ENCODE measurements at regions not wholly inside any gene's neighbourhood (a gene's known extent, or its start where the extent isn't known, plus 50 kb on each side); places are given as distances from the start of the nearest gene placed in this dataset.
A peak's percentile ranks its signal among the peaks of the same experiment; 100 is the strongest.

GRCh38 chr2:201964011-201964410, 69.6 kb upstream of the FZD7 start:
- H3K27me3 Mint-ChIP-seq (ENCODE audit: low read depth): peaks cover 4% of the 10 kb centered on the region
- H3K4me1 Mint-ChIP-seq: peaks cover 15% of the 10 kb centered on the region
- no peak overlapping the region for H3K4me3 Mint-ChIP-seq

GRCh38 chr2:201964631-201965206, 68.9 kb upstream of the FZD7 start:
- Mint-ChIP-seq H3K27me3 (ENCODE audit: low read depth) (peaks cover 7% of the 10 kb centered on the region), H3K4me3 (no peak overlapping the region), H3K36me3 (ENCODE audit: low read depth) (no peaks in the 10 kb centered on the region), H3K4me1 (peaks cover 22% of the 10 kb centered on the region), H3K27ac (peak overlapping the region in 2 of 3 experiments; percentile 38), H3K9me3 (no peaks in the 10 kb centered on the region)
- no peak for TF ChIP-seq CTCF (IDR thresholded peaks at IDR 0.05; ENCODE audit: unreplicated experiment in 3 of 3)

More at GRCh38 chr2:201964011-201964410, 69.6 kb upstream of the FZD7 start:
- Mint-ChIP-seq H3K36me3 (ENCODE audit: low read depth) (no peaks in the 10 kb centered on the region), H3K9me3 (no peaks in the 10 kb centered on the region), H3K27ac (peak overlapping the region in 2 of 3 experiments; percentile 38)
- no peak for TF ChIP-seq CTCF (IDR thresholded peaks at IDR 0.05; ENCODE audit: unreplicated experiment in 3 of 3)

- Mint-ChIP-seq H3K4me3 (no peak overlapping the region), H3K4me1 (peaks cover 22% of the 10 kb centered on the region), H3K27me3 (ENCODE audit: low read depth) (peaks cover 7% of the 10 kb centered on the region), H3K27ac (no peak overlapping the region), H3K9me3 (no peaks in the 10 kb centered on the region), H3K36me3 (ENCODE audit: low read depth) (no peaks in the 10 kb centered on the region)
- TF ChIP-seq CTCF (IDR thresholded peaks at IDR 0.05; ENCODE audit: unreplicated experiment in 3 of 3): no peak
These were observed 68.1 kb upstream of the FZD7 start for GRCh38 chr2:201965550-201965949.

- H3K27me3 Mint-ChIP-seq (ENCODE audit: low read depth): peaks cover 9% of the 10 kb centered on the region
- H3K36me3 Mint-ChIP-seq (ENCODE audit: low read depth): no peaks in the 10 kb centered on the region
- H3K4me1 Mint-ChIP-seq: peaks cover 30% of the 10 kb centered on the region
- H3K27ac Mint-ChIP-seq: peak overlapping the region; percentile 32 to 71 (median 63)
- no peaks in the 10 kb centered on the region for H3K9me3 Mint-ChIP-seq
- no peak overlapping the region for H3K4me3 Mint-ChIP-seq
- no peak for TF ChIP-seq CTCF (IDR thresholded peaks at IDR 0.05; ENCODE audit: unreplicated experiment in 3 of 3)
These were observed 66.8 kb upstream of the FZD7 start for GRCh38 chr2:201966691-201967438.

- H3K36me3 Mint-ChIP-seq (ENCODE audit: low read depth): no peaks in the 10 kb centered on the region
- TF ChIP-seq CTCF (IDR thresholded peaks at IDR 0.05; ENCODE audit: unreplicated experiment in 3 of 3): no peak
- H3K27me3 Mint-ChIP-seq (ENCODE audit: low read depth): peaks cover 11% of the 10 kb centered on the region
- H3K4me1 Mint-ChIP-seq: peaks cover 35% of the 10 kb centered on the region
- H3K4me3 Mint-ChIP-seq: no peak overlapping the region
- no peaks in the 10 kb centered on the region for H3K9me3 Mint-ChIP-seq
- H3K27ac Mint-ChIP-seq: peak overlapping the region in 1 of 3 experiments; percentile 49
These were observed 65.6 kb upstream of the FZD7 start for GRCh38 chr2:201968050-201968449.

All from nephron (organoid).